HG03196 (cell line): ENCODE measurements at regions not wholly inside any gene's neighbourhood (a gene's known extent, or its start where the extent isn't known, plus 50 kb on each side); places are given as distances from the start of the nearest gene placed in this dataset.
"Not testable (repeated sequence)": the region's sequence is repeated elsewhere in the genome, so short reads cannot be mapped to it uniquely, and the experiment has no call there.

ENCODE experiments used
- ATAC-seq: cut with Tn5 transposase; IDR thresholded peaks from one replicate; pipeline ENCODE4 v1.9.1; 2021; ENCODE audit not compliant: unreplicated experiment

DNA sequence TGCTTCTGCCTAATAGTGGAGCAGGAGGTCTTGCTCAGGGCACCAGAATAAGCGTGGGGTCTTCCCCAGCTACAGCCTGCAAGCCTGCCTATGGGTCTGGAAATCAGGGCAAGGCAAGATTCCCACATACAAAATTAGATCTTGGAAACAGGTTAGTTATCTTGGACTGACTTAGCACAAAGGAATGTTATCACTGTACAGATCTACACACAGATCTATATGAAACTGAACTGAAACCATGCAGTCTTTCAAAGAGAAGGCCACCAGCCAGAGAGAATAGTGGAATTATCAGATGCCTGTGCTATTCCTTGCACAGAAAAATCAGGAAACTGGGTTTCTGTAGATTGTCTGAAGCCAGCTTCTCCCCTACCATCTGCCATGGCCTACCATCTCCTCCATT lies 585.7 kb downstream of the ACTL7B start:
- no peak for ATAC-seq

DNA sequence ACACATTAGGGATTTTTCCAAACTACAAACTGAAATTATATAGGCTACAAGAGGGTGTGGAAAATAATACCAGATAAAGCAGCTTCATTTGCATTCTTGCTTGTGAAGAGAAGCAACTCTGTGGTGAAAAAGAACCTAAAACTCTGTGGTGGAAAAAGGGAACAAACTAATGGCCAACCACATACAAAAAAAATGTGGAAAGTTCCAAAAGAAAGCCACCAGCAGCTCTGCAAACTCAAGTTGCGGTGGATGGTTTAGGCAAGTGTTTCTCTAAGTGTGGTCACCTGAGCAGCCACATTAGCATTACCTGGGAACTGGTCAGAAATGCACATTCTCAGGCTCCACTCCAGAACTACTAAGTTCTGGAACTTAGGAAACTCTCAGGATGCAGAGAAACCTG lies 586.4 kb downstream of the ACTL7B start:
- ATAC-seq: no peak

DNA sequence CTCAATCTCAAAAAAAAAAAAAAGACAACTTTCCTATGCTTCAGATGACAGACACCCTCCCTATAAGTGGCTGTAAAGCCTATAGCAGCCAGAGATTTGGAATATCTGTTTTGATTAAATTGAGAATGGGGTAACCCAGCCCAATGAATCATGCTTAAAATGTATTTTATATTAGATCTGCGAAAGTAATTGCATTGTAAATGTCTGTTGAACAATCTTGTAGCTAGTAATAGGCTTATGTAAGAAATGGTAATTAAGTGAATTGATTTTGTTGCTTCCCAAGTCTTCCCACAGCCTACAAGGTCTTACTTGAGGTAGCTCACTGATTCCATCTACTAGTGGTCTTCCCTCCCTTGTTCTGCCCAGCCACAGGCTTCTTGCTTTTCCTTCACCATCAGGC lies 590.7 kb downstream of the ACTL7B start:
- ATAC-seq: no peak

DNA sequence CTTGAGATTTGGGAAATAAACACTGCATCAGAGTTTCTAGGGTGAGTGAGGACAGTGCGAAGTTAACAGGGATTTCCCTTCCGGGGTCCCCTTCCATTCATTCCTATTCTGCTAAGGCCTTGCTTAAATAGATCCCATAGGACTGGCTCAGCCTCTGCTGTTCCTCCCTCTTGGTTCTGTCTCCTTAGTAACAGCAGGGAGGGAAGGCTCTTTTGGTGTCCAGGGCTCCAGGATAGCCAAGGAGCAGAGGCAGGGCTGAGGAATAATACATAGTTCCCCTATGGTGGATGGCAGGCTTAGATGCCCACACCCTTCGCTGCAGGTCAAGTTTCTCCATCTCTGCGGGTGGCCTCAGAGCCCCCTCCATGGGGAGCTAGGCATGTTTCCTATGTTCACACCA lies 591.7 kb downstream of the ACTL7B start:
- ATAC-seq: no peak

DNA sequence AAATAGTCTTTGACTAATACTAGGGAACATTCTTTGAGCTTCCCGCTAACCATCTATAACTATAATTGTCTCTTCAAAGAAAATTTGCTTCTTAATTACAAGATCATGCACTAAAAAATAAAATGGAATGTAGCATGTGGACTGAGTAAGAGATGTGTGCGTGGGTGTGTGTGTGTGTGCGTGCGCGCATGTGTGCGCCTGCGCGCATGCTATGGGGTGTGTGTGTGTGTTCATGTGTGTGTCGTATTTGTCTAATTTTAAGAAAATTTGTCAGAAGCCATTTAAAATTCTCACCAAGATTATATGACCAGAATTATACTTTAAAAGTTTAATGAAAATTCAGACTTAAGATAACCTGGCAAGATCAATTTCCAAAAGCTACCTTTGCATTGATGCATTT lies 593.0 kb downstream of the ACTL7B start:
- no peak for ATAC-seq

DNA sequence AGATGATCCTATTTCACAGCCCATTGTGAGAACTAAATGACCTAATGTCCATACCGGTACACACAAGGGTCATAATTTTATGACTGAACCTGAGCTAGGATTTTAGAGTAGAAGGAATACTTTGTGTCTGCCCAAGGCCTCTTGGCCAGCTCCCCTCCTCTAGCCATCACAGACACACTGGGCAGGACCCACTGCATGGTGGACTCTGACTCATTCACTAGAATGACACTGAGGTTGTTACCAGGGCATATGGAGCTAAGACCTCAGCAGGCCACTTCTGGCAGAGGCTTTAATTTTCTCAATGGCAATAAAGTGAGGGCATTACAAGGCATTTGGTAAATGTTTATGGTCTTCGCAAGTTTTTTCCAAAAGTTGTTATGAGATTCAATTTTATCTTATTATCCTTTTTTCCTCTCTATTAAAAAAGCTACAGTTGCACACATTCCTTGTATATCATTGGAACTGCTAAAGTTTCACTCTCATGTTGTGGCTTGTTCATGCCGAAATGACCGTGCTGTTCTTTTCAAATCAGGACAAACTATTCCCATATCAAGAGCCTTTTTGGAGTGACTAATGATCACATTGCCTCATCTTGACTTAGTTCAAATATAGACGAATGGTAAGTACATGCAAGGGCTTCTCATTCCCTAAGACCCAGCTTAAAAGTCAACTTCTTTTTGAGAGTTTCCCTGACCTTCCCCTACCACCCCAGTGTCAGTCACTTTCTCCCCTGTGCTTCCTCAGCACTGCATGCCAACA lies 595.7 kb downstream of the ACTL7B start:
- no peak for ATAC-seq

DNA sequence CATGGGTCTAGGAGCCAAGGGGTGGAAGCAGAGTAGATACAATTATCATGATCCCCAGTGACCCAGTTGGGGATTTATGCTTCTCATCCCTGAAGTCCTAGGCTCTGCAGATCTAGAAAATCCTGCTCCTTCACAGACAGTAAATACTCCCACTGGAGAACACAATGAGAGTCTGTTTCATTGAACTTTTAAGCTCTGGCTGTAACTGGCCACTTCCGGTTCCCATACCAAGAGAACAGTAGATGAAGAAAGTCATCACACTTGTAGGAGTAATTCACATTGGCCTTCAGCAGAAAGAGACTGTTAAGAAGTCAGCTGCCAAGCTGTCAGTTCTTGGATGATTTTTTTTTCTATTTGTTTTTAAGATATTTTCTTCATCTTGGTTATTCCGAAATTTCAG lies 597.1 kb downstream of the ACTL7B start:
- no peak for ATAC-seq

DNA sequence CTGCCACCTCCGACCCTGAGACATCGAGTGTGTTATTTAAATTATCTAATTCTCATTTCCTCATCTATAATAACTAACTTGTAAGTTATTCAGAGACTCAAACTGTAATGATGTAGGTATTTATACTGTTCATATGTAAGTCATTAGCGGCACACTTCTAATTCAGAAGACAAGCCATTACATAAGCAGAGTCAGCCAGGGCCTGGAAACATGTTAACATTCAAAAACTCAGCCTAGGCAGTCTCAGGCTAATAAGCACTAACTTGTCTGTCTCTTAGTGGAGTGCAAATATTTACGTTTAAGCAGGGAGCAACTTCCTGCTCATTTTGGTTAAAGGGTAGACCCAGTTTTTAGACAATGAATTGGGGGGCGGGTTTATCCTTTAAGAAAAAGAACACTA lies 598.4 kb downstream of the ACTL7B start:
- no peak for ATAC-seq

DNA sequence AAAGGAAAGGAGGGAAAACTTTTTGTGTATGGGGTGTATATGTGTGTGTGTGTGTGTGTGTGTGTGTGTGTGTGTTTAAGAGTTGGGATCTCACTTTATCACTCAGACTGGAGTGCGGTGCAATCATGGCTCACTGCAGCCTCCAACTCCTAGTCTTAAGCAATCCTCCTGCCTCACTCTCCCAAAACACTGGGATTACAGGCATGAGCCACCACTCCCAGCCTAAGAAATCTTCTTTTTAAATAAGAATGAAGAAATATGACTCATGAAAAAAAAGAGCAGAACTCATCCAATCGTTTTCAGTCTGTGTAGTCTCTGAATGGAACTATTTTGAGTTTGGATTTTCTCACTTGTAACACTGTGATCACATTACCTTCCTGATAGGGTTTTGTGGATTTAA lies 601.5 kb downstream of the ACTL7B start:
- ATAC-seq: no peak

DNA sequence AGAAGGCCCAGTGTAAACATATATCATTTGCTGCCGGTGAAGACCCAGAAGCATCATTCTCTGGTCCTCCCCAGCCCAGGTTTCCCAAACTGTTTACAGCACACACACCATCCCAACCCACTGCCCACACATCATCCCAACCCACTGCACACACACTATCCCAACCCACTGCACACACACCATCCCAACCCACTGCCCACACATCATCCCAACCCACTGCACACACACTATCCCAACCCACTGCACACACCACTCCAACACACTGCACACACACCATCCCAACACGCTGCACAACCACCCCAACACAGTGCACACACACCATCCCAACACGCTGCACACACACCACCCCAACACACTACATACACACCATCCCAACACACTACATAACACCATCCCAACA lies 608.4 kb downstream of the ACTL7B start:
- not testable (repeated sequence) for ATAC-seq

DNA sequence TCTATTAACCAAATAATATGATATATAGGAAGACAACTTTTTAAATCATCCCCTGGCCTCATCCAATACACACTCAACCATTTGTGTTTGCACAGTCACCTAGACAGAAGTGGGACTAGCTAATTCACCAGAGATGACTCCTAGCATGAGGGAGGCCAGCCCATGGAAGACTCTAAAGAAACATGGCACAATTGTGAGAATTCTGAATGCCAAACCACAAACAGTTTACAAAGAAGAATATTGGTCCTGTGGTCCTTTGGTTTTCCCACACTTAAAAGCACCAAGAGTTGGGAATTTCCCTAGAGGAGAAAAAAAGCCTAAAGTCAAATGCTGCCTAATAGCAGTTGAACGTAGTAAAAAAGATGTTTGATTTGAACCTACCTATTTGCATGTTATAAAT lies 609.9 kb downstream of the ACTL7B start:
- no peak for ATAC-seq

DNA sequence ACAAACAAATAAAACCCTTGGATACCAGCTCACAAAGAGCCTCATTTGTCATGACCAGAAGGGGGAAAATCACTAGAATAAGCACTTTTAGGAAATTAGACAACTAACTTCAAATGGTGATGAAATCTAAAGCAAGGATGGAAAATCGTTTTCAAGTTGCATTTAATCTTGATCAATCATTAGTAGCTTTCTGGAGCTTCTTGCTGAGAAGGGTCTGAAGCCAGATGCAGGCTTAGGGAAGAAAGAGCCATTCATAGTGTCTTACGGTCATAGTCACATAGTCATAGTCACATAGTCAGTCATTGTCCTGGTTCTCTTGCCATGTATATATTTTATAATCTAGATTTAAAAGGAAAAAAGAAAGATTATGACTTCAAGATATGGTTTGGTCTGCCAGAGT lies 610.5 kb downstream of the ACTL7B start:
- ATAC-seq: no peak

DNA sequence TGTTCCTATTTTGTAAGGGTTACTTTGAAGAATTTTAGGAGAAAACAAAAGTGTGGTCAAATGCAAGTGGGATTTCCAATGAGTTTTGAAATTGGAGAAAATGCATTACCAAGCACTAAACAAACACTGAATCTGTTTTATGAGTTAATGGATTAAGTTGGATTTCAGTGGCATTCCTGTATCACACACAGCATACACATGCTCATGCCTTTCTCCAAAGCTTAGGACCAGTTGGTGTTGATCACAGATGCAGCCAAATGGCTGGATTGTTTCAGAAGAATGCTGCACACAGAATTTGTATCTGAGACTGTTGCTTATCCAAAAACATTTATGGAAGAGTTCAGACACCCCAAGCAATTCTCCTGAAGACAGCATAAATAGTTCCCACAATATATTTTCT lies 611.1 kb downstream of the ACTL7B start:
- no peak for ATAC-seq

DNA sequence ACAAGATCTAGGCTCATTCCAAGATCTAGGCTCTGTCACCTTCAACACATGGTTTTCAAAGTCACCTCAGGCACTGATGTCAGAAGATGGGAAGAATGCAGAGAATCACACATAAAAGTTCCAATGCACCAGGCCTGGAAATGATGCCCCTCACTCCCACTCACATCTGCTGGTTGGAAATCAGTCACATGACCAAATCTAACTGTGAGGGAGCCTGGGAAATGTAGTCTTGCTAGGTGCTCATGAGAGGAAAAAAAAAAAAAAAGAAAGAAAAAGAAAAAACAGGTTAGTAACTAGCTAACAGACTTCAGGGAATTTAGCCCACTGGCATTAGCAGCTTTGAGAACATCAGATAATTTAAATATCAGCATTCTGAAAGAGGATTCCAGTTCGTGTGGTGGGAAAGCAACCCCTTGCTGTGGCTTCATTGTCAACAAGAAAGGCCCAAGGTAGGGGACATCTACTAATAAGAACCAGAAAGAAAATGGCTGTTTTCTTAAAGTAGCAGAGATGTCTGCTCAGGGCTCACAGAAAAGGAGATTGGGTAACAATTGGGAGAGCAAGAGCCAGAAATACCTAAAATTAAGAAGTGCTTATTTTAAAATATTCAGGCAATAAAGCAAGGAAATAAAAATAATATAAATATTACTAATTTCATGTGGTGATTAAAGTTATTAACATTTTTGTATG lies 614.3 kb downstream of the ACTL7B start:
- ATAC-seq: no peak

DNA sequence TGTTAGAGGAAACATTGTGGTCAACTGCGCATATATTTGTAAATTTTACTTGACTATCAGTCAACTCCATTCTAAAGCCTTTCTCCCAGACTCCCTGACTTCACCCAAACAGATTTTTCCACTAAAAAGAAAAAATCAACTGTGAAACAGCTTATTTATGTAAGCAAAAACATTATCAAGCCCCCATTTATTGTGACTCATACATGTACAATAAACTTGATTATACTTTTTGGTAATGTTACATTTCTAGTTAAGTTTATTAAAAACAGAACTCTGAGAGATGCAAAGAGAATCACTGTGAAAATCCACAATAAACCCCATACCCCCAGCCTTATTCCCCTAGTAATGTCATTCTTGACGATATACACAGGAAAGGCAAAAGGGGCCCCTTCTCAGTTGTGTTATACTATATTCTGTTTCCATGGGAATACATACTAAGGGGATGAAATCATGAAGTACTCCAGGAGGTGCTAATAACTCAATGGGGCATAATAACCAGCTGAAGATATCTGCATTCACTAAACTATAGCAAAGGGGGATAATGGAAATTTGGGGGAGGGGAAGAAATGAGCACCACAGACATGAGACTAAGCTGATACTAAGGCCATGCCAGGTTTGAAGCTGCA lies 616.0 kb downstream of the ACTL7B start:
- no peak for ATAC-seq

DNA sequence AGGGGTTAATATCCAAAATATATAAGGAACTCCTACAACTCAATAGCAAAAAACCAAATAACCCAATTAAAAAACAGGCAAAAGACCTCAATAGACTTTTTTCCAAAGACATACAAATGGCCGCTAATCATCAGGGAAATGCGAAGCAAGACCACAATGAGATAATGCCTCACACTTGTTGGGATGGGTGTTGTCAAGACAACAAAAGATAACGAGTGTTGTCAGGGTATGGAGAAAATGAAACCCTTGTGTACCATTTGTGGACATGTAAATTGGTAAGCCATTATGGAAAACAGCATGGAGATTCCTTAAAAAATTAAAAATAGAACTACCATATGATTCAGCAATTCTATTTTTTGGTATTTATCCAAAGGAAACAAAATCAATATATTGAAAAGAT lies 620.2 kb downstream of the ACTL7B start:
- no peak for ATAC-seq

DNA sequence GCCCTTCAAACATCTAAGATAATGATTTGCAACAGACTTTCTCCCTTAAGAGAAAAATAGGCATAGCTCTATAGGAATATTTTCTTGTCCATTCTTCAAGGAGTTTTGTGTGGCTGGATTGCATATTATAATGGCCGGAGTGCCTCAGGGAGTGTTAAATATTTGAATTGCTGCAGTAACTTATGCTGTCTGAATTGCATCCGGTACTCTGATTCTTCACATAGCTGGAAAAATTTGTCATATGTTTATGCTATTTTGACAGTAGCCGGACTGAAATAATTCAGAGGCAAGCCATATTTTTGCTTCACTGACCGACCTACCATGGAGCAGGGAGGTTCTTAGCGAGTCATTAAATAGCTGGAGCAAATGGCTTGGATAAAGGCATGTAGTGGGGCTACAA lies 621.0 kb downstream of the ACTL7B start:
- ATAC-seq: no peak

DNA sequence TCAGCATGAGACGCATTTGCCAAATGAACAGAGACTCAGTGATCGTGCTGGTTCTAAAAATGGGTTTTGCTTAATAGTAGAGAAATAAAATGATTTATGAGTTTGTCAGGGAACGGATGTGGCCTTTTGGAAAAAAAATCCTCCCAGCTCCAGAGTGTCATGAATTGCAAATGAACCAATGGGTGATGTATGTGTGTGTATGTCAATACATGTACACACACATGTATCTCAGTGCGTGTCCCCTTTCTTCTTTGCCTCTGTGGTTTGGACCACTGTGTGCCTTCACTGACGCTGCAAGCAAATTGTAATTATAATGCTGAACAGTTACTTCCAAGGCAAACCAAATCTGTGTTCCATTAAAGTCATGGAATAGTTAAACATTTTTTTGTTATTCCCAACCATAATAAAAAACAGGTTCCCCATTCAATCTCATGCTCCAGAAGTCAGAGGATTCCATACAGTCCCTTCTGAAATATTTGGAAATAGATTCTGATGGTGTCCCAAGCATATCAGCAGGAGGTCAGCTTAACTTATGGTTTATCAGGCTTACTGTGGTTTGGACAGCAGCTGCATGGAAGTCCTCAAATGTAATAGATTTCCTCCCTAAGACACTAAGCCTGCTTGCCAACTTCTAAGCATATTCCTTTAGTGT lies 630.5 kb downstream of the ACTL7B start:
- no peak for ATAC-seq

DNA sequence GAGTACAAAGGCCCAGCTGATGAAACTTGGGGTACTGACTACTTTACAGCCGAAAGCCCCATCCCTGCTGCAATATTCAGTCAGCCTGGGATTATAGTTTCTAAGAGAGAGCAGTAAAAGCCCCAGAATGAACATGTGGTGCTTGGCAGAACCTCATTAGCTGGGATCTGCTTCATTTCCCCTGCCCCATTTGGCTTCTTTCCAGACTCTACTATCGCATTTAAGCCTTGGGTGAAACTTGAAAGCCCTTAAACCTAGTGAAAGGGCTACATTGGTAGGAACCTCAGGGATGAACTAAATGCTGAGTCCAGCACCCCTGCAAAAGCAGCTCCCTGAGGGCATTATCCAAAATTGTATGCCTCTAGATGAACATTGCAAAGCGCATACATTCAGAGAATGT lies 631.1 kb downstream of the ACTL7B start:
- no peak for ATAC-seq

DNA sequence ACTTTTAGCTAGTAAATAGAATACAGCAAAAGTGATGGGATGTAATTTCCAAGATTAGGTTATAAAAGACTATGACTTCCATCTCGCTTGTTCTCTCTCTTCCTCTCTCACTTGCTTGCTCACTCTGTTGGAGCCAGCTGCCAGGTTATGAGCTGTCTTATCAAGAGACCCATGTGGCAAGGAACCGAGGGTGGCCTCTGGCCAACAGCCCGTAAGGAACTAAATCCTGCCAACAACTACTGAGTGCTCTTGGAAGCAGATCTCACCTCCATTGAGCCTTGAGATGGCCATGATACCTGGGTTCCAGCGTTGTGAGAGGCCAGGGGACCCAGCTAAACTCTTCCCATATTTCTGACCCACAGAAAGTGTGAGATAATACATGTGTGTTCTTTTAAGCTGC lies 636.1 kb downstream of the ACTL7B start:
- ATAC-seq: no peak

DNA sequence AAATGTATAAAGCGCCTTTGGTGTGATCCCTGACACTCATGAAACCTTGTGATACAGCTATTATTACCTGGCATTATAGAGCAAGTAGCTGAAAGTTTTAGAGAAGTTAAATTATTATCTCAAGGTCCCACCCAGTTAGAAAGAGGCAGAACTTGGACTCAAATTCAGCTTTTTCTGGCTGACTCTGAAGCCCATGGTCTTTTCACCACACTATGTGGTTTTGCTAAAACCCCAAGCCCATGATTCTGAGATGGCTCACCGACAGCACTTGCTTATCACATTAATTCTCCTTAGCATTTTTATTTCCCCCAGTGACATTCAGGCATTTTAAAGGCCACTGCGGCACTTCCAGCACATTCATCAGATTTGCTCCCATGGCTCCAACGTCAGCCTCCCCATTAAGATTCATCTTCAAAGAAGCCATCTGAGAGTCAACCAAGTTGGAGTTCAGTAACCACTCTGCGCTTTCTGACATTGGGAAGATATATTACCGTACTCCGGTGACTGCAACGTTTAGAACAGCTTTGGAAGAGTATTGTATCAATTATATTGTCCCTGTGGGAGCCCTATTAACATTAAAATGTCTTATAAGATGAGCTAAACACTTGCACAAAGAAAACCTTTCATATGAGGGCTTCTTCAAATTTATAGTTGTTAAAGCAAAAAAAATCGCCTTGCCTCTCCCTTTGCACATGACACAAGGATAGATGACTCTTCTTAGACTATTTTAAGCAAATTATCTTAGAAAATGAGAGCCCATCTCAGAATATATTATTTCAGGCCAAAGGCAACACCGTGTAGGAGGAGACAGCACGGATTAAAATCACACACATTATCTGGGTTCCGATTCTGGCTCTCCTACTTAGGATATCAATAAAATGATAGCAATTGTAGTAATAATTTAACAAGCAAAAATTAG lies 638.1 kb downstream of the ACTL7B start:
- no peak for ATAC-seq
